Activated CD8-positive, alpha-beta T cell treated with anti-CD3 and anti-CD28 coated beads, Interleukin-2, amount 10 ng/mL, durations not matched to agents 7 days and 5 days (primary cell): ENCODE measurements at regions not wholly inside any gene's neighbourhood (a gene's known extent, or its start where the extent isn't known, plus 50 kb on each side); places are given as distances from the start of the nearest gene placed in this dataset.

Source experiments
- ATAC-seq: fragments of 150-1000 bp; cut with Tn5 transposase; one replicate; pipeline ENCODE4 v1.10.0; 2021; ENCODE audit warnings: moderate library complexity
- CTCF ChIA-PET: fragments of 350-600 bp; sonication (Branson Sonifier 250); formaldehyde crosslinking; loops from one replicate; lab custom pipeline; 2021; ENCODE audit warnings: antibody characterized with exemption; lab: Charles Lee
- POLR2A ChIA-PET: fragments of 350-600 bp; sonication (Branson Sonifier 250); formaldehyde crosslinking; loops from one replicate; lab custom pipeline; 2021; ENCODE audit warnings: antibody characterized with exemption; lab: Charles Lee
- DNase-seq: peaks from one replicate; pipeline ENCODE4 v3.0.0-alpha.2; 2020
- H3K27ac Mint-ChIP-seq: one replicate; pipeline ENCODE4 v1.8.0; 2021; ENCODE audit warnings: mild to moderate bottlenecking, mixed read lengths
- H3K27me3 Mint-ChIP-seq: one replicate; pipeline ENCODE4 v1.8.0; 2021; ENCODE audit warnings: low read depth, mixed read lengths
- H3K36me3 Mint-ChIP-seq: one replicate; pipeline ENCODE4 v1.8.0; 2021; ENCODE audit warnings: low read depth, mixed read lengths
- H3K4me1 Mint-ChIP-seq: one replicate; pipeline ENCODE4 v1.8.0; 2021; ENCODE audit warnings: low read depth, mixed read lengths
- H3K4me3 Mint-ChIP-seq: one replicate; pipeline ENCODE4 v1.8.0; 2021; ENCODE audit warnings: mild to moderate bottlenecking, mixed read lengths
- H3K9me3 Mint-ChIP-seq: one replicate; pipeline ENCODE4 v1.8.0; 2022; ENCODE audit warnings: mixed read lengths; ENCODE audit not compliant: insufficient read depth

- DNase-seq: no peak
- H3K27ac Mint-ChIP-seq: no peak overlapping the region
- ChIA-PET CTCF (no interaction called here), POLR2A (no interaction called here)
- H3K36me3 Mint-ChIP-seq: no peaks in the 10 kb centered on the region
- no peak overlapping the region for H3K4me3 Mint-ChIP-seq
- peaks cover 3% of the 10 kb centered on the region for H3K9me3 Mint-ChIP-seq
- peaks cover 3% of the 10 kb centered on the region for H3K27me3 Mint-ChIP-seq
- ATAC-seq: no peak
- no peaks in the 10 kb centered on the region for H3K4me1 Mint-ChIP-seq
Observed at GRCh38 chr12:46884362-46884761, 58.6 kb upstream of the SLC38A4 start.

- peaks cover 2% of the 10 kb centered on the region for H3K27me3 Mint-ChIP-seq
- peaks cover 3% of the 10 kb centered on the region for H3K9me3 Mint-ChIP-seq
- no peaks in the 10 kb centered on the region for H3K36me3 Mint-ChIP-seq
- POLR2A ChIA-PET: no interaction called here
- H3K27ac Mint-ChIP-seq: no peak overlapping the region
- no peak overlapping the region for H3K4me3 Mint-ChIP-seq
- DNase-seq: no peak
- no peaks in the 10 kb centered on the region for H3K4me1 Mint-ChIP-seq
- CTCF ChIA-PET: no interaction called here
- ATAC-seq: no peak
Observed at GRCh38 chr12:46886541-46887041, 60.8 kb upstream of the SLC38A4 start.

- ChIA-PET POLR2A (no interaction called here), CTCF (no interaction called here)
- Mint-ChIP-seq H3K36me3 (no peaks in the 10 kb centered on the region), H3K4me3 (no peak overlapping the region), H3K27ac (no peak overlapping the region), H3K27me3 (peaks cover 2% of the 10 kb centered on the region), H3K9me3 (peaks cover 3% of the 10 kb centered on the region), H3K4me1 (no peaks in the 10 kb centered on the region)
- ATAC-seq: no peak
- DNase-seq: no peak
Observed at GRCh38 chr12:46887870-46888269, 62.1 kb upstream of the SLC38A4 start.

- Mint-ChIP-seq H3K27me3 (peaks cover 2% of the 10 kb centered on the region), H3K9me3 (peaks cover 3% of the 10 kb centered on the region), H3K36me3 (no peaks in the 10 kb centered on the region), H3K27ac (no peak overlapping the region), H3K4me1 (no peaks in the 10 kb centered on the region), H3K4me3 (no peak overlapping the region)
- DNase-seq: no peak
- POLR2A ChIA-PET: no interaction called here
- no peak for ATAC-seq
- CTCF ChIA-PET: no interaction called here
Observed at GRCh38 chr12:46888568-46888967, 62.8 kb upstream of the SLC38A4 start.

GRCh38 chr12:46891306-46891705, 65.5 kb upstream of the SLC38A4 start:
- peaks cover 2% of the 10 kb centered on the region for H3K27me3 Mint-ChIP-seq
- no peaks in the 10 kb centered on the region for H3K4me1 Mint-ChIP-seq
- CTCF ChIA-PET: no interaction called here
- H3K27ac Mint-ChIP-seq: no peak overlapping the region
- no peak for ATAC-seq
- no peak for DNase-seq
- H3K9me3 Mint-ChIP-seq: peaks cover 3% of the 10 kb centered on the region
- POLR2A ChIA-PET: no interaction called here
- H3K36me3 Mint-ChIP-seq: no peaks in the 10 kb centered on the region
- no peak overlapping the region for H3K4me3 Mint-ChIP-seq

- POLR2A ChIA-PET: no interaction called here
Observed at GRCh38 chr12:46892034-46892705, 66.4 kb upstream of the SLC38A4 start.

GRCh38 chr12:46892887-46893286, 67.1 kb upstream of the SLC38A4 start:
- ChIA-PET CTCF (interaction anchor here (0.6 kb wide), 1 partner anchor 32 kb away, joined by 3 read pairs; no protein-coding TSS in a partner anchor), POLR2A (no interaction called here)
- H3K9me3 Mint-ChIP-seq: peaks cover 7% of the 10 kb centered on the region
- DNase-seq (no peak), ATAC-seq (no peak)
- no peak overlapping the region for H3K4me3 Mint-ChIP-seq
- no peak overlapping the region for H3K27ac Mint-ChIP-seq
- H3K27me3 Mint-ChIP-seq: peaks cover 2% of the 10 kb centered on the region
- H3K36me3 Mint-ChIP-seq: no peaks in the 10 kb centered on the region
- peaks cover 3% of the 10 kb centered on the region for H3K4me1 Mint-ChIP-seq

More at GRCh38 chr12:46892034-46892705, 66.4 kb upstream of the SLC38A4 start:
- H3K36me3 Mint-ChIP-seq: no peaks in the 10 kb centered on the region
- H3K27me3 Mint-ChIP-seq: peaks cover 2% of the 10 kb centered on the region
- H3K27ac Mint-ChIP-seq: no peak overlapping the region
- peaks cover 7% of the 10 kb centered on the region for H3K9me3 Mint-ChIP-seq
- DNase-seq (no peak), ATAC-seq (no peak)
- H3K4me1 Mint-ChIP-seq: no peaks in the 10 kb centered on the region
- no peak overlapping the region for H3K4me3 Mint-ChIP-seq
- CTCF ChIA-PET: interaction anchor here (0.6 kb wide), 1 partner anchor 32 kb away, joined by 3 read pairs; no protein-coding TSS in a partner anchor

- ChIA-PET POLR2A (no interaction called here), CTCF (no interaction called here)
- Mint-ChIP-seq H3K27me3 (no peaks in the 10 kb centered on the region), H3K4me1 (peaks cover 7% of the 10 kb centered on the region), H3K36me3 (no peaks in the 10 kb centered on the region), H3K4me3 (no peak overlapping the region), H3K27ac (no peak overlapping the region), H3K9me3 (peaks cover 5% of the 10 kb centered on the region)
- no peak for ATAC-seq
- no peak for DNase-seq
Observed at GRCh38 chr12:46893434-46893833, 67.6 kb upstream of the SLC38A4 start.

- H3K4me1 Mint-ChIP-seq: peaks cover 12% of the 10 kb centered on the region
- peaks cover 4% of the 10 kb centered on the region for H3K9me3 Mint-ChIP-seq
- H3K36me3 Mint-ChIP-seq: no peaks in the 10 kb centered on the region
- no peak overlapping the region for H3K4me3 Mint-ChIP-seq
- no peak for DNase-seq
- no peak for ATAC-seq
- POLR2A ChIA-PET: no interaction called here
- H3K27ac Mint-ChIP-seq: no peak overlapping the region
- H3K27me3 Mint-ChIP-seq: no peaks in the 10 kb centered on the region
- CTCF ChIA-PET: no interaction called here
Observed at GRCh38 chr12:46895726-46896125, 69.9 kb upstream of the SLC38A4 start.

- no peak overlapping the region for H3K27ac Mint-ChIP-seq
- peaks cover 20% of the 10 kb centered on the region for H3K4me1 Mint-ChIP-seq
- POLR2A ChIA-PET: no interaction called here
- no peak overlapping the region for H3K4me3 Mint-ChIP-seq
- H3K9me3 Mint-ChIP-seq: peaks cover 4% of the 10 kb centered on the region
- DNase-seq (no peak), ATAC-seq (no peak)
- no peaks in the 10 kb centered on the region for H3K27me3 Mint-ChIP-seq
- H3K36me3 Mint-ChIP-seq: no peaks in the 10 kb centered on the region
- CTCF ChIA-PET: no interaction called here
Observed at GRCh38 chr12:46896680-46897079, 70.9 kb upstream of the SLC38A4 start.

GRCh38 chr12:46898152-46898931, 72.5 kb upstream of the SLC38A4 start:
- no peak overlapping the region for H3K4me3 Mint-ChIP-seq
- POLR2A ChIA-PET: no interaction called here

GRCh38 chr12:46898989-46899388, 73.2 kb upstream of the SLC38A4 start:
- POLR2A ChIA-PET: no interaction called here
- H3K36me3 Mint-ChIP-seq: no peaks in the 10 kb centered on the region
- no peaks in the 10 kb centered on the region for H3K27me3 Mint-ChIP-seq
- ATAC-seq: no peak
- peaks cover 20% of the 10 kb centered on the region for H3K4me1 Mint-ChIP-seq
- H3K9me3 Mint-ChIP-seq: peaks cover 4% of the 10 kb centered on the region
- CTCF ChIA-PET: no interaction called here
- no peak overlapping the region for H3K27ac Mint-ChIP-seq
- H3K4me3 Mint-ChIP-seq: no peak overlapping the region
- no peak for DNase-seq

More at GRCh38 chr12:46898152-46898931, 72.5 kb upstream of the SLC38A4 start:
- H3K9me3 Mint-ChIP-seq: peaks cover 4% of the 10 kb centered on the region
- no peak overlapping the region for H3K27ac Mint-ChIP-seq
- H3K36me3 Mint-ChIP-seq: no peaks in the 10 kb centered on the region
- H3K27me3 Mint-ChIP-seq: no peaks in the 10 kb centered on the region
- peaks cover 20% of the 10 kb centered on the region for H3K4me1 Mint-ChIP-seq
- CTCF ChIA-PET: no interaction called here
- no peak for ATAC-seq
- DNase-seq: no peak
